Chondrocyte (in vitro differentiated cells): ENCODE measurements at regions not wholly inside any gene's neighbourhood (a gene's known extent, or its start where the extent isn't known, plus 50 kb on each side); places are given as distances from the start of the nearest gene placed in this dataset.

Source experiments
- DNase-seq: peaks from one replicate; pipeline ENCODE4 v3.0.0; 2021; ENCODE audit warnings: mixed read lengths, low spot score
- H3K27ac Mint-ChIP-seq: one replicate; pipeline ENCODE4 v1.8.0; 2021; ENCODE audit warnings: mild to moderate bottlenecking, moderate library complexity, mixed read lengths; ENCODE audit not compliant: unreplicated experiment
- H3K27me3 Mint-ChIP-seq: 2 replicates; pipeline ENCODE4 v1.8.0; 2021; ENCODE audit warnings: low read depth, mixed read lengths
- H3K36me3 Mint-ChIP-seq: 2 replicates; pipeline ENCODE4 v1.8.0; 2021; ENCODE audit warnings: low read depth, mixed read lengths
- H3K4me1 Mint-ChIP-seq: 2 replicates; pipeline ENCODE4 v1.8.0; 2021; ENCODE audit warnings: low read depth, mild to moderate bottlenecking, mixed read lengths
- H3K4me3 Mint-ChIP-seq: one replicate; pipeline ENCODE4 v1.8.0; 2021; ENCODE audit warnings: mild to moderate bottlenecking, moderate library complexity, mixed read lengths; ENCODE audit not compliant: unreplicated experiment
- H3K9me3 Mint-ChIP-seq: 2 replicates; pipeline ENCODE4 v1.8.0; 2021; ENCODE audit warnings: low read depth, mixed read lengths
- TF ChIP-seq, protein P1 (sequence below): fragments of 200-600 bp; sonication (generic); IDR thresholded peaks from 2 replicates; pipeline ENCODE4 v1.5.0; 2021; ENCODE audit warnings: antibody characterized with exemption, mild to moderate bottlenecking, moderate library complexity

DNA sequence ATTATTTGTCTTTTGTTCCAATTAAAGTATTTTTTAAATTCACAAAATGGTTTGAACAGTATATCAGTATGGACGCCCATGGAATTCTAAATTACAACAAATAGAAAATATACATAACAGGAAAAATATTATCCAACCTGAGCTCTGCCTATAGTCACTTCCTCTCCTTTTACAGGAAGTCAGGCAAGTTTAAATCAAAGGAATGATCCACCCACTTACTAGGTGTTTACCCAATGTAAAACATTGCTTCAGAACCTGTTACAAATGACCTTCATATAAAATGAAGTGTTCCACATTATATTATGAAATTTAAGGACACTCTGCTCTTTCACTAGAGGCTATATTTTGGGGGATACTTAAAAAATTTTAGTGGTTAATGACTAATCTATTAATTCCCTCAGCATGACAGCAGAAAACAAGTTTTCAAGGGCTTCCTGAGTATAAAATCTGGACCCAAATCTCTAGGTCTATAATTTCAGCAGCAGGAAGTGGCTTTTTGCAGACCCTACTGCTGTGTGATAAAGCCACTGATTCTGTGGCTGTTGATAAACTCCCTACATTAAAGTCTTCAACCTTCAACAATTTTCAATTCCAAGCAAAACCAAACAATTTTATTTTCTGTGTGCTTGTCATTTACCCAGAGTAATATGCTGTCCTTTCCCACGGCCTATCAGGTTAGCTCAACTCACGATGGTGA lies 722.6 kb downstream of the GATA3 start:
- TF ChIP-seq, protein P1, sequence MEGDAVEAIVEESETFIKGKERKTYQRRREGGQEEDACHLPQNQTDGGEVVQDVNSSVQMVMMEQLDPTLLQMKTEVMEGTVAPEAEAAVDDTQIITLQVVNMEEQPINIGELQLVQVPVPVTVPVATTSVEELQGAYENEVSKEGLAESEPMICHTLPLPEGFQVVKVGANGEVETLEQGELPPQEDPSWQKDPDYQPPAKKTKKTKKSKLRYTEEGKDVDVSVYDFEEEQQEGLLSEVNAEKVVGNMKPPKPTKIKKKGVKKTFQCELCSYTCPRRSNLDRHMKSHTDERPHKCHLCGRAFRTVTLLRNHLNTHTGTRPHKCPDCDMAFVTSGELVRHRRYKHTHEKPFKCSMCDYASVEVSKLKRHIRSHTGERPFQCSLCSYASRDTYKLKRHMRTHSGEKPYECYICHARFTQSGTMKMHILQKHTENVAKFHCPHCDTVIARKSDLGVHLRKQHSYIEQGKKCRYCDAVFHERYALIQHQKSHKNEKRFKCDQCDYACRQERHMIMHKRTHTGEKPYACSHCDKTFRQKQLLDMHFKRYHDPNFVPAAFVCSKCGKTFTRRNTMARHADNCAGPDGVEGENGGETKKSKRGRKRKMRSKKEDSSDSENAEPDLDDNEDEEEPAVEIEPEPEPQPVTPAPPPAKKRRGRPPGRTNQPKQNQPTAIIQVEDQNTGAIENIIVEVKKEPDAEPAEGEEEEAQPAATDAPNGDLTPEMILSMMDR, result no peak
- no peaks in the 10 kb centered on the region for H3K36me3 Mint-ChIP-seq
- H3K9me3 Mint-ChIP-seq, result no peaks in the 10 kb centered on the region

GRCh38 chr10:8778713-8779112 lies 724.2 kb downstream of the GATA3 start:
- Mint-ChIP-seq H3K27ac (no peak overlapping the region), H3K27me3 (no peaks in the 10 kb centered on the region)

More for the DNA sequence above, 722.6 kb downstream of the GATA3 start:
- DNase-seq, result no peak
- Mint-ChIP-seq H3K27ac (no peak overlapping the region), H3K4me1 (no peaks in the 10 kb centered on the region), H3K27me3 (no peaks in the 10 kb centered on the region), H3K4me3 (no peak overlapping the region)

GRCh38 chr10:8787649-8788048 lies 733.2 kb downstream of the GATA3 start:
- Mint-ChIP-seq H3K27me3 (no peaks in the 10 kb centered on the region), H3K4me1 (no peaks in the 10 kb centered on the region), H3K36me3 (no peaks in the 10 kb centered on the region), H3K4me3 (no peak overlapping the region), H3K9me3 (peaks cover 44% of the 10 kb centered on the region), H3K27ac (no peak overlapping the region)
- TF ChIP-seq, protein P1, result no peak
- no peak for DNase-seq

More at GRCh38 chr10:8778713-8779112, 724.2 kb downstream of the GATA3 start:
- Mint-ChIP-seq H3K36me3 (no peaks in the 10 kb centered on the region), H3K9me3 (peaks cover 3% of the 10 kb centered on the region), H3K4me3 (no peak overlapping the region), H3K4me1 (no peaks in the 10 kb centered on the region)
- no peak for DNase-seq
- TF ChIP-seq, protein P1, result no peak

DNA sequence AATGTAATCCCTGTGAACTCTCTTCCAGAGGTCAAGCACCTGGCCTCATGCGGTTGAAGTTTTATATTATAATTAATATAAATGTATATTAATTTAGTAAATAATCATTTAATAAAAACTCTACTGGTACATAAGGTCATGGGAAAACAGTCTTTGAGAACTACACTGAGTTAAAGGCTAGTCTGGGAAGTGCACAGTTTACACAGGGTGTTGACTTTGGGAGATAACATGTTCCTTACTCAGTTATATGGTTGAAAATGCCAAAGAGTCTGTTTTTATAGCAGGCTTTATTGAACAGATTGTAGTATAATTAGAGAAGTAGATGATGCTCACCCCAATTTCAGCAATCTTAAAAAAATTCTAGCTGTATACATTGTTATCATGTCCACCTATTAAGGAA lies 735.9 kb downstream of the GATA3 start:
- DNase-seq, result no peak
- Mint-ChIP-seq H3K9me3 (peaks cover 35% of the 10 kb centered on the region), H3K27ac (no peak overlapping the region), H3K4me3 (no peak overlapping the region), H3K27me3 (no peaks in the 10 kb centered on the region), H3K36me3 (no peaks in the 10 kb centered on the region), H3K4me1 (no peaks in the 10 kb centered on the region)
- TF ChIP-seq, protein P1, result no peak

- Mint-ChIP-seq H3K27ac (no peak overlapping the region), H3K27me3 (no peaks in the 10 kb centered on the region), H3K4me3 (no peak overlapping the region)
These were observed 740.4 kb downstream of the GATA3 start for GRCh38 chr10:8794860-8795259.

More at GRCh38 chr10:8794860-8795259, 740.4 kb downstream of the GATA3 start:
- no peaks in the 10 kb centered on the region for H3K4me1 Mint-ChIP-seq
- TF ChIP-seq, protein P1, result no peak
- DNase-seq, result no peak
- H3K36me3 Mint-ChIP-seq, result no peaks in the 10 kb centered on the region
- peaks cover 10% of the 10 kb centered on the region for H3K9me3 Mint-ChIP-seq
